Right forelimb (tissue), 1 donor: ENCODE measurements at regions not wholly inside any gene's neighbourhood (a gene's known extent, or its start where the extent isn't known, plus 50 kb on each side); places are given as distances from the start of the nearest gene placed in this dataset.
"Not testable (repeated sequence)": the region's sequence is repeated elsewhere in the genome, so short reads cannot be mapped to it uniquely, and the experiment has no call there.

Source experiments
- DNase-seq: peaks from one replicate; pipeline ENCODE4 v3.0.0-alpha.2; 2018

DNA sequence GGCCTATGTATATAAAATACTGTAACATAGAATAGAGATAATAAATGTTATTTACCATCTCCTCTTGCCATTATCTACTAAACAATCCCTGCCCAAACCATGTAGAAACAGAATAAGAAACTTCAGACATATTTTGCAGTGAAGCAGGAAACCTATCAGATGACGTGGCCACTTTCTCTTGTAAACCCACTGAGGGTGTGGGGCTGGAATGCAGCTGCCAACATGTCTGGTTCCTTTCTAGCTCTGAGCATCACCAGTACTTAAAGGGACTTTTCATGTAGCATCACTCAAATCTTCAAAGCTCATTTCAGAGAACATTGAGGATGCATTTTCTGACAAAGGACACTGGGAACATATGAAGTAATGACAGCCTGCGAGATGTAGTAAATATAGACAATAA is 251.8 kb downstream of the LPIN1 start:
- no peak for DNase-seq

DNA sequence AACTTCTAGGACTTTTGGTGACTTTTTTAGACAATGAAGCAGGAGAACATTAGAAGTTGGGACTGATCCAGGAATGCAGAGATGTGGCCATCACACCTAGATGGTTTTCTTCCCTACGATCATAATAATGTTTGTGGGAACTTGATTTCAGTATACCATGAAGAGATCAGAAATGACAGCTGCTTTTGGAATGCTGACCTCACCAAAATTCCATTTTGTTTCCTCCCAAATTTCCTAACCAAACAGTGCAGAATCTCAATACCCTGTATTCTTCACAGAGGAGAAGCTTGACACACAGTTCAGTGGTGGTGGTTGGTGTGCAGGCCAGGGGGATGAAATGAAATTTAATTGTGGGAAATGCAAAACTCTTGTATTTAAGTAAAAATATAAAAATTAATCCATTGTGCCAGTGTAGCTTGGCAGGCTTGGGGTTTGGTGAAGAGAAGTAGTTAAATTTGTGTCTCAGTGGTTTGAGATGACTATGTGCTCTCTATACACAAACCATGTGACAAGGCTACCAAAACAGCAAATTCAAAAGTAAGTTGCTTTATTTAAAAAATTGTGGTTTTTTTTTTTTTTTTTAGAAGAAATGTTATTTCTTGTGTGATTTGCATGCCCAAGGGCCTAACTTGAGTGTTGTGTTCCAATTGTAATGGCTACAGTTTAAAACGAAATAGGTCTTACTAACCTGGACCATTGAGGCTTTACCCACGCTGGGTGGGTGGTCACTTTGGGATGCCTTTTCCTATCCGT is 252.4 kb downstream of the LPIN1 start:
- DNase-seq, result no peak

DNA sequence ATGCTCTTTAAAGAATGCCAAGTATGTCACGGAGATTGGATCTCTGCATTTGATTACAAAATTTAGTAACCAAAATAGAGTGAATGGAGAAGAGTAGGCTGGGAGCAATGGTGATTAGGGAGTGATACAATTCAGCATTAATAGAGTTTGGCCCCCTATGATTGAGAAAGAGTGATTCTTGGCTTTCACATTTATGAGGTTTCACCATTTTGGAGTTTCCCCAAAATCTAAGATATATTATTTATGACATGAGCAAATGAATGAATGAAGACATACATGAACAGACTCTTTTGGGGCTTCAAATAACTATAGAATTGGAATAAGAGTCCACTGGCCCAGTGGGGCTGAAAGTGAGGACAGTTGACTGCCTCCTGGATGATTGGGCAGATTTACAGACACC is 255.2 kb downstream of the LPIN1 start:
- DNase-seq, result no peak

DNA sequence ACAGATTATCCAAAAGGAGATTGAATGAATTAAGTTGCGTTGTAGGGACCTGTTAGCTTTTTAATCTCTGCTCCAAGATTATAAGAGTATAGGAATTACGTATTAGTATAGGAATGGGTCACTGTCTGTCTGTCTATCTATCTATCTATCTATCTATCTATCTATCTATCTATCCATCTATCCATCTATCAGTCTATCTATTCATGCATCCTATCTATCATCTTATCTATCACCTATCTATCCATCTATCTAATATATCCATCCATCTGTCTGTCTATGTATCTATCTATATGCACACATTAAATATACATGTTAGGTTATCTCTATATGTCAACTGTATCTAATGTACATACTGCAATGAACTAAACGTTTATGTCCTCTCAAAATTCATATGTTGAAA is 255.8 kb downstream of the LPIN1 start:
- no peak for DNase-seq

DNA sequence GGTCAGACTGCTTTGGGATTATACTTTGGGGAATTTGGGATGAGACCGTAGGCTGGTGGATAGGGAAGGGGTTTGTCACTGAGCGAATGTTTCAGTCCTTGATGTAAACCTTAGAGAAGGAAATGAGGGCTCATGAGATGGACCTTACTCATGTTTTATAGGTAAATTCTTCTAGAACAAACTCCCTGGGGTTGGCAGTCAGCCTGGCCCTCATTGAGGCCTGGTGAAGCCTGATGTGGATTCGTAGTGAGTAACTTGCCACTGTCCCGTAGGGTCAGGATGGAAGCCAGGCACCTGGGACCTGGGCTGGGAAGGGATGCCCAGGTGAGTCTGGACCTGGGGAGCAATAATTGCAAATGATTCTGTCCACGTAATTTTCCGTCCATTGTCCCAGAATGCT is 258.3 kb downstream of the LPIN1 start:
- DNase-seq, result no peak

DNA sequence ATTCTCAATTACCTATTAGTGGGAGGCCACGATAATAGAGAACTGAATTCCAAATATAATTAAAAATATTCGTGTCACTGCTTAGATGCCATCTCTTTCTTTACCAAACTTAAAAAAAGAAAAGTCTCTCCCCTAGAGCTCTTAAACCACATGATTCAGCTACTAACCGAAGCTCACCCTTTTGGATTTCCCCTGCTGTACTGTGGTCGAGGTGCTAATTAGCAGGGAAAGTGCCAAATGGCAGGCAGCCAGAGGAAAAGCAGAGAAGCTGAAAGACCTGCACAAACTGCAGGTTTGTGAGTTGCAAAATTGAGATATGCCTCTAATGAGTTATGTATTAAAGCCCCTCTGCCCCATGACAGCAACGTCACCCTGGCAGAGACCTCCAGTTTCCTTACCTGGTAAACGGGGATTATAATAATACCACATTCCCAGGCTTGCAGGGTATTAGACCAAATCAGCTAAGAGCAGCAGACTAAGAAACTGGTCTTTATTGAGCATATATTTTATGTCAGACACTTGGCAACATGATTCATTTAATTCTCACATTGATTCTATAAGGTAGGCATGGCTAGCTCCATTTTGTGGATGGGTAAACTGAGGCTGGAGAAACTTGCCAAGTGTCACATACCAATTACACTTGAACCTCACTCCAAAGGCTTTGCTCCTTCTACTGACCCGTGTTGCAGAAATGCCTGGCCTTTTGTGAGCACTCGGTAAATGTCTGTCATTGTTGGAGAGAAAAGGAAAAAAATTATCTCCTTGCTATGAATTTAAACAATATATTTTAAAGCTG is 259.7 kb downstream of the LPIN1 start:
- DNase-seq, result peak; percentile 75

DNA sequence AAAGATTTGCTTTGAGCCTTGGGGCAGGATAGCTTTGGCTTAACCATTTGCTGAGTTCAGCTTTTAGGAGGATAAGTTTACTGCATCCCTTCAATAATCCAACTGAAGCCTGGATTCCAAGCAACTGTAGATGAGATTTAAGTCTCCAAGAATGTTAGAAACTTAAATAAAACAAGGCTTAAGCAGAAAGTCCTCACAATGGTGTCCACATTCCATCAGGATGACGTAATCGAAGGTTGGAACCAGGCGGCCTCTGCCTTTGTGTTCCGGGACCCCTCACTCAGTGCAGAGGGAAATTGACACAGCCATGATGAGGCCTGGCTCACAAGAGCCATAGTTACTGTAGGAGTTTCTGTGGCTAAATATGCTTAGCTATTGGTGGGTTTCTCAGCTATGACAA is 260.4 kb downstream of the LPIN1 start:
- no peak for DNase-seq

DNA sequence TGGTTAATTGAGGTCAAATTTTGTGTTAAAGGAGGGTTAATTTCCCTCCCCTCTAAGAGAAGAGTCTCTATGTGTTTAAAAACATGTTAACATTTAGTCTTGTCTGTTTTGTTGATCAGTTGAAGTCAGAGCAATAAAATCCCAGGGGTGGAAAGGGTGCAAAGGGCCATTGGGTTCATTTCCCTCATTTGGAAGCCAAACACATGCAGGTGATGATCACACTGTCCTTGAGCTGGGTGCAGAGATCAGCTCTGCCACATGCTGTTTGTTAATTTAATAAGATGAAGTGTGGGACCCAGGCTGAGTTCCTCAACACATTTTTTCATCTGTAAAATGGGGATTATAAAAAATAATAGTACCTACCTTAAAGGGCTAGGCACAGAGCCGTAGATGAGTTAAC is 260.9 kb downstream of the LPIN1 start:
- DNase-seq, result no peak

DNA sequence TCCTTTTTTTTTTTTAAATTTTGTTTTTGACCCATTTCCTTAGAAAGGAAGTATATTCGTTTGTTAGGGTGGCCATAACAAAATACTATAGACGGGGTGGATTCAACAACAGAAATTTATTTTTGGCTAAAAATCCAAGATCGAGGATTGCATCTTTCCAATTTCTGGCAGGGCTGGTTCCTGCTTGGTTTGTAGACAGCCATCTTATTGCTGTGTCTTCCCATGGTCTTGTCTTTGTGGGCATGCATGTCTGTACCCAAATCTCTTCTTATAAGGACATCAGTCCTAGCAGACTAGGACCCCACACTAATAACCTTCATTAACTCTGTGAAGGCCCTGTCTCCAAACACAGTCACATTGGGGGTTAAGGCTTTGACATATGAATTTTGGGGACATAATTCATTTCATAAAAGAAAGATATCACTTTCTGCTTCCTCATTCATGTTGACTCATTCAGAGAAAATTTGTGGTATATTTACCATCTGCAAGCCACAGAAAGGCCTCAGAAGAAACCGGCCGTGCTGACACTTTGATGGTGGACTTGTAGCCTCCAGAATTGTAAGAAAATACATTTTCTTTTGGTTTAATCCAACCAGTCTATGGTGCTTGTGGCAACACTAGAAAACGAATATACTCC is 262.1 kb downstream of the LPIN1 start:
- no peak for DNase-seq

DNA sequence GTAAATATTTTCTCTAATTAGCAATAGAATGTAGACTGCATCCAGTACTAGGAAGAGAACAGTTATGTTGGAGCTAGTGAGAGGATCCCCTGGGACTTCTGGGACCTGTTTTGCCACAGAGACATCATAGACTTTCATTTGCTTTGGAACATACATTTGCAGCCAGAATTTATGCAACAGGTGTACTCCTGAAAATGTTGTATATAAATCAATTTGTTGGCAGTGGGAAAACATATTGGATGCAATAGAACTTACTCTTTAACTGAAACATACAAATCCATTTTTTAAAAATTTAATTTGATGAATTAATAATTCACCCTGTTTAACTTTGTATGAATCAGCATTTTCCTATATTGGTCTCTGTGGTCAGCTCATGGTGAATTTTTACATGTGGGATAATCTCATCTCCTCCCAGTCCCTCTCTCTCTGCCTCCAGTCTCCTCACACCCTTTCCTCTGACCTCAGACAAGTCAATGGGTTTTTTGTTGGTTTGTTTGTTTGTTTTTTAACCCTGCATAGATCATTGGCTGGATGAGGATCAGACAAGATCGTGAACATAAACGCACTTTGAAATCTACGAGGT is 263.0 kb downstream of the LPIN1 start:
- no peak for DNase-seq

DNA sequence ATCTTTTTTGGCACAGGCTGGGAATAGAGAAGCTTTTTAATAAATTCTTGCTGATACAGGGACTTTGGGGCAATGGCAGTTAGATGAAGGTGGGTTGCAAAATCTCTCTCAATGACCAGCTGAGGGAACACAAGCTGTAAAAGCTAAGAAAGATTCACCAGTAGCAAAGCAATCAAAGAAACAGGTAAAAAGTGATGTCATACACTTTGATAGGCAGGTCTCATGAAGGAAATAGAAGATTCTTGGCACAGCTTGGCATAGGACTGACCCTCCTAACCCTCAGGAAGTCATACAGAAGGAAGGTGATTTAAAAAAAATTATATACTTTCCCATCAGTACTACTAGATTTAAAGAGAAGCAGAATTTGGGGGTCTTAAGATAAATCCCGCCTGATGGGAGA is 263.6 kb downstream of the LPIN1 start:
- no peak for DNase-seq

DNA sequence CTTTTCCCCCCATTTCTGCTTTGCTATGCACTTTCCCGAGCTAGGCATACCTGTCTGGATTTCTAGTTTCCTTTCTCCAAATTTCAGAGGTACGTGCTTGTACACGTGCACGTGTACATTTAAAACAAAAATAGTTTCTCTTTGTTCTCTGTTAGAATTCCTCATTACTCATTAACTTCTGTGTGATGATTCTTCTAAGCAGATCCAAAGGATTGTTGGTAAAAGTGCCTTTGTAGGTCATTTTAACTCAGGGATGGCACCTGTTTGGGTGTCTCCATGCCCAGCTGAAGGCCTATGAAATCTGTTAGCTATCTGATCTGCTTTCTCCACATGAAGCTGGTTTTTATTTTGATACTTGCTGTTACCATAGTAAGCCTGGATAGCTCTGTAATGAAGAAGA is 264.3 kb downstream of the LPIN1 start:
- no peak for DNase-seq

DNA sequence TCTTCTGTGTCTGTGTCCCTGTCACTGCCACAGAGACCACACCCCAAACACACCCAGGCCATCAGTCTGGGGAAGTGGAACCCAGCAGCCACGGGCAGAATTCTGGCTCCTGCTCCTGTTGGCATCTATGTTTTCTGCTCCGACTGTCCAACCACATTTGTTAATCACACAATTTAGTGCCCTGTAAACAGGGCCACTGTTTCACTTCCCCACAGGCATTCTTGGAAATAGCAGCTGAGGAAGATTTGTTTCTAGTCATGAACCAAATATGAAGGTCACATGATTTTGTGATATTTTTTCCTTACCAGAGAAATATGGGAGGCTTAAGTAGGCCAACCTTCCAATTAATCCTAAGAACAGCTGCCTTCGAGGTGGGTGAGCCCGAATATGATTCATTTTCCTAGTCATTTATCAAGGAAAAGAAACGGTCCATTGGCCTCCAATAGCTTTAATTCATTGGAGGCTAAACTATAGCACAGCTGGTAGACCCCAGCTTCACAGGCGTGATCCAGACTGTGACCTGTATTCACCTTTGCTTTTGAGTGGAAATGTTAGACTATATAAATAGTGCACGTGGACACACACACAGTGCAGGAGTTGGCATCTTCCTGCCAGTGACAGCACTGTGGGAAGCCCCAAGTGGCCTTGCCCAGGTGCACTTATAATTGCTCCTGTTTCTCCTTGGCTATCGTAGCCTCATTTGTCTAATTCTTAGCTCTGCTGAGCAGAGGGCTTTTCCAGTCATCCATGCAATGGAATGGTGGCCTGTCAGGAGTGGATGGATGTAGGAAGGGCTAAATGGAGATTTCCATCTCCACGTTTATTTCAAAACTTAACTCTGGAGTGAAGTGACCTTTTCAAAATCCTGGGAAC is 267.9 kb downstream of the LPIN1 start:
- DNase-seq, result no peak

DNA sequence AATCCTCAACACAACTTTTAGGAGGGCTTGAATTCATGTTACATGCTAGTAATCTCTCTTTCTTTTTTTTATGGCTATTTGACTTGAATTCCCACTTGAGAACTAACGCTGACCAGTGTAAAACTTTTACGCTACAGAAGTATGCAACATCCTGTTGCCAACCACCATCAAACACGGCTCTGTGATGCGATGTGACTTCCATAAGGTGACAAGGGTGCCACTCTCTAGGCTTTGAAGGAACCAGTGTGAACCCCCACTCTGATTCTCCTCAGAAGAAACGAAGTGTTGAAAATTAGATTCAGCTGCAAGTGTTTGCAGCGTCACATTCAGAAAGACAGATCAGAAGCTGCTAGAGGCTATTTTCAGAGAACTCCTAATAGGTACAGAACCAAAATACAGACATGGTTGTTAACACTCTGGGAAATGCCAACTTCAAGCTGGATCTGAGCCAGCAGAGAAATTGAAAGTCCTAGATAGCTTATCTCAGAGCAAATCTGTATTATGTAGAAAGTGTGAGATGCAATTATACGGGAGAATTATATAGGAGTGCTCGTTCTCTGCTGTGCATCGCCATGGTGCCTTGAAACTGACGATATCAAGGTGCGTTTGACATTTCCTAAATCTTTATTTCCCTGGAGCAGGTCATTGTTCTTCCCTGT is 271.2 kb downstream of the LPIN1 start:
- no peak for DNase-seq

DNA sequence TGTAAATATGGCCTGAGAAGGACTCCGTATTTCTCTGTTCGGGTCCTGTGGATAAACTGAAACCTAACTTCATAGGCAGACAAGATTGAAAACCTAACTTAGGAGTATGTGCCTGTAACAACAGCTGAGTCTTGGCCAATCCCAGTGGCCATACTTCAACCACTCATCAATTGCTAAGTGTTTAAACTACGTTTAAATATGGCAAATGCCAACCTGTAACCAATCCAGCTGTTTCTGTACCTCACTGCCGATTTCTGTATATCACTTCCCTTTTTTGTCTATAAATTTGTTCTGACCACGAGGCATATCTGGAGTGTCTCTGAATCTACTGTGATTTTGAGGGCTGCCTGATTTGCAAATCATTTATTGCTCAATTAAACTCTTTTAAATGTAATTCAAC is 272.3 kb downstream of the LPIN1 start:
- DNase-seq, result not testable (repeated sequence)

DNA sequence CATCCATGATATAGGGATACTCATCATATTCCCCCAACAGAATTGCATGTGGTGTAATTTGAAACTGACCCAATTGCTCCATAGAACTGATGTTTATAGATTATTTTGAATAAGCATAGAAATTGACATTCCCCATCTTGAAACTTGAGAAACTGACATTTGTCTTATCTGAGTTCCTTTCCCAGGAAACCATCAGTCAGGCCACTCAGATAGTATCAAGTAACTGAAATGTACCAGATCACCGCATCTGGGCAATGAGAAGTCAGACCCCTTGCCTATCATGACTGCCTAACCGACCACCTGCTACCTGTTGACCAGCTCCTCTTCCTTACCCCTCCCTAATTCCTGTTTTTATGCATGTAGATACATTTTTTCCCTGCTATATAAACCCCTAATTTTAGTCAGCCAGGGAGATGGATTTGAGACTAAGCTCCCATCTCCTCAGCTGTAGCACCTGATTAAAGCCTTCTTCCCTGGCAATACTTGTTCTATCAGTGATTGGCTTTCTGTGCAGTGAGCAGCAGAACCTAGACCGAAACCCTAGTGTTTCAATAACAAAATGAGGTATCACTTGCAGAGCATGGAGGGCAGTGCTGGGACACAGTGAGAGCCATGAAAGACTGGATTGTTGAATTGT is 274.5 kb downstream of the LPIN1 start:
- no peak for DNase-seq

DNA sequence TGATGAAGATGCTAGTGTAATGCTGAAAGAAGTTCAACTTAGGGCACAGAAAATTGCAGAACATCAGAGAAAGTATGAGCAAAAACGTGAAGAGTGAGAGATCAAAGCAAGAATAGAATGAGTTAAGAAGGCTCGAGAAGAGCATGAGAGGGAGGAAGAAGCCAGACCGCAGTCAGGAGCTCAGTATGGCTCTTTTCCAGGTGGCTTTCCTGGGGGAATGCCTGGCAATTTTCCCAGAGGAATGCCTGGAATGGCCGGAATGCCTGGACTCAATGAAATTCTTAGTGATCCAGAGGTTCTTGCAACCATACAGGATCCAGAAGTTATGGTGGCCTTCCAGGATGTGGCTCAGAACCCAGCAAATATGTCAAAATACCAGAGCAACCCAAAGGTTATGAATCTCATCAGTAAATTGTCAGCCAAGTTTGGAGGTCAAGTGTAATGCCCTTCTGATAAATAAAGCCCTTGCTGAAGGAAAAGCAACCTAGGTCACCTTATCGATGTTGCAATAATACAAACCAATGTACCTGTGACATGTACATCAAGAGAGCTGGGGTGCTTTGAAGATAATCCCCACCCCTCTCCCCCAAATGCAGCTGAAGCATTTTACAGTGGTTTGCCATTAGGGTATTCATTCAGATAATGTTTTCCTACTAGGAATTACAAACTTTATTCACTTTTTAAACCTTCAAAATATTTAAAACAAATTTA is 277.9 kb downstream of the LPIN1 start:
- DNase-seq, result not testable (repeated sequence)

DNA sequence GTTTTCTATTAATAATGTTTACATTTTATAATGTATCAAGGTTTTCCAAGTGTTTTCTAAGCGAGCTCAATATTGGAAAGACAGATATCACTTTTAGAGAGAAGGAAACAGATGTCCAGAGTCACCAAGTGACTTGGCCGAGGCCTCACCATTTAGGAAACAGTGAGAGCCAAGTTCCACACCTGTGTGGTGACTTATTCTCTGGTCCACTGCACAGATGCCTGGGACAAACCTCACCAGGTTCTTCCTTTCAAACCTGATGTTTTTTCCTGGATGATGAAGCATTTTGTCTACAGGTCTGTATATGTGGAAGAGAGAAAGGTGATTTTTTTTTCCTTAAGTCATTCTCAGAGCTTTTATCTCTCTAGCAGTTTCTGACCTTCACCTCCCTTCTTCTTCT is 280.7 kb downstream of the LPIN1 start:
- no peak for DNase-seq

DNA sequence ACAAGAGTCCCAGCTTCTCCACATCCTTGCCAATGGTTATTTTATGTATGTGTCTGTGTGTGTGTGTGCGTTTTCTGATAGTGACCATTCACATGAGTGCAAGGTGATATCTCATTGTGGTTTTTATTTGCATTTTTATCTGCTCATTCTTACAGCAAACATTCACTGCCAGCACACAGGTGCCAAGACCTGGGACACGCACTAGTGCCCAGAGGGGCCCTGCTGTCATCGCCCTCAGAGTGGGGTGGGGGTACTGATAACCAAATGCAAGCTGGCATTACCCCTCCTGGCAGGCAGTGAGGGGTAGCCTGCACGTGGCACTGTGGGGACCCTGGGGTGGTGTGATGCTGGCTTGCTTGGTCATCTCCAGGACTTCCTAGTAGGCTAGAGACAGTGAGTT is 285.4 kb downstream of the LPIN1 start:
- no peak for DNase-seq

DNA sequence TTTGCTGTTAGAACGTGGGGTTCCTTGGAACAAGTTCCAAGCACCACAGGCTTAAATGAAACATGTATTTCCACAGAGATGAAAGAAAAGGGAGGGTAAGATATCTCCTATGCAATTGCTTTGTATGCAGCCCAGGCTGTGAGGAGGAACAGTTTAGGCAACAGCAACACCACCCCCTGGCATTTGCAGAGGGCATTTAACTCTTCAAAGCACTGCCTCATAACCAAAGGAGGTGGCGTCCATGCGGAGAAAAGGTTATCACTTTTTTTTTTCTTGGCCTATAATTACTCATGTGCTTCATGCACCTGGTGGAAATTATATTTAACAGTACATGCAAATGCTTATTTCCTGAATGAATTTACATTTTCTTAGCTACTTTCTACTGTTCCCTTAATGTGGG is 286.0 kb downstream of the LPIN1 start:
- DNase-seq, result no peak

DNA sequence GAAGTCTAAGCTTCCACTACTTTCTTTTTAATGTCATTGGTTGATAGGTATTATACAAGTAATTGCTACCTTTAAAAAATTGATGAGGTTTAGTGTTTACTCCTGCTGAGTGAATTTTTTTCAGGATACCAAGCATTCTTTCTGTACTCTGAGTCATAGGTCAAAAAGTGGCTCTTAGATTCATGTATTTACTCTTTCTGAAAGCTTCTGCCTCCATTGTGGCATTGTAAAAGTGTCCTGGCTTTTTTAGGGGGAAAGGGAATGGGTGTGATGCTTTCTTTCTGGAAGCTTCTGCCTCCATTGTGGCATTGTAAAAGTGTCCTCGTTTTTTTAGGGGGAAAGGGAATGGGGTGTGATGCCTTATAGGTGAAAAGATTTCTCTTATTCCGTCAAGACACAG is 286.5 kb downstream of the LPIN1 start:
- no peak for DNase-seq
